HL-60 (cell line): ENCODE measurements at regions not wholly inside any gene's neighbourhood (a gene's known extent, or its start where the extent isn't known, plus 50 kb on each side); places are given as distances from the start of the nearest gene placed in this dataset.

ENCODE experiments used
- CTCF ChIP-seq: IDR thresholded peaks from one replicate; pipeline ENCODE4 v1.5.1; 2011; ENCODE audit warnings: low read length, control low read depth, inconsistent platforms; ENCODE audit not compliant: insufficient read depth
- REST ChIP-seq: IDR thresholded peaks from 2 replicates; pipeline ENCODE4 v1.6.1; 2012; ENCODE audit warnings: low read depth; ENCODE audit not compliant: insufficient replicate concordance
- SPI1 ChIP-seq: IDR thresholded peaks from 2 replicates; pipeline ENCODE4 v1.6.1; 2012; ENCODE audit warnings: low read depth, mild to moderate bottlenecking, borderline replicate concordance

GRCh38 chr12:92595663-92596062 lies 107.1 kb upstream of the PLEKHG7 start:
- TF ChIP-seq CTCF (no peak), REST (no peak), SPI1 (no peak)
